ENCODE measurements at regions not wholly inside any gene's neighbourhood (a gene's known extent, or its start where the extent isn't known, plus 50 kb on each side); places are given as distances from the start of the nearest gene placed in this dataset.

DNA sequence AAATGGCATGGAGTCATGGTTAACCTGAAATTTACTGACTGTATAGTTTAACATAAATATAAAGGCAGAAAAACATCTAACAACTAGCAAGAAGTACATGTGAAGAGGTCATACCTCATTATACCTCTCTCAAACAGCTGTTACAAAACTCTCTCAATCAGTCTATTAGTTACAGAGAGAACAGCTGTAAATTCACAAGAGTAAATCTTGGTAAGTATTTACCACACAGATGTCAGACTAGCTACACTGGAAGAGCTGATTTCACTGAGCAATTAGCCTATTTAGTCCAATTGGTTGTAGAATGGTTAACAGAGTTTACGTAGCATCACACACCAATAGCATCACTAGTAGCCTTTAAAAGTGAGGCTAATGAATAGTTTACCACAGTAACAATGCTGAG, 463.4 kb upstream of the USP15 start:
- TF ChIP-seq, protein P1, sequence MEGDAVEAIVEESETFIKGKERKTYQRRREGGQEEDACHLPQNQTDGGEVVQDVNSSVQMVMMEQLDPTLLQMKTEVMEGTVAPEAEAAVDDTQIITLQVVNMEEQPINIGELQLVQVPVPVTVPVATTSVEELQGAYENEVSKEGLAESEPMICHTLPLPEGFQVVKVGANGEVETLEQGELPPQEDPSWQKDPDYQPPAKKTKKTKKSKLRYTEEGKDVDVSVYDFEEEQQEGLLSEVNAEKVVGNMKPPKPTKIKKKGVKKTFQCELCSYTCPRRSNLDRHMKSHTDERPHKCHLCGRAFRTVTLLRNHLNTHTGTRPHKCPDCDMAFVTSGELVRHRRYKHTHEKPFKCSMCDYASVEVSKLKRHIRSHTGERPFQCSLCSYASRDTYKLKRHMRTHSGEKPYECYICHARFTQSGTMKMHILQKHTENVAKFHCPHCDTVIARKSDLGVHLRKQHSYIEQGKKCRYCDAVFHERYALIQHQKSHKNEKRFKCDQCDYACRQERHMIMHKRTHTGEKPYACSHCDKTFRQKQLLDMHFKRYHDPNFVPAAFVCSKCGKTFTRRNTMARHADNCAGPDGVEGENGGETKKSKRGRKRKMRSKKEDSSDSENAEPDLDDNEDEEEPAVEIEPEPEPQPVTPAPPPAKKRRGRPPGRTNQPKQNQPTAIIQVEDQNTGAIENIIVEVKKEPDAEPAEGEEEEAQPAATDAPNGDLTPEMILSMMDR (IDR thresholded peaks at IDR 0.05; ENCODE audit: insufficient read depth, low read length, poor library complexity, severe bottlenecking) = no peak
- TF ChIP-seq EZH2phosphoT487 (conservative IDR thresholded peaks at IDR 0.05; ENCODE audit: low read length) = no peak
